ENCODE measurements at regions not wholly inside any gene's neighbourhood (a gene's known extent, or its start where the extent isn't known, plus 50 kb on each side); places are given as distances from the start of the nearest gene placed in this dataset.
A peak's percentile ranks its signal among the peaks of the same experiment; 100 is the strongest.

GRCh38 chr7:106808967-106809635, 56.0 kb upstream of the PIK3CG start:
- DNase-seq, result no peak

- DNase-seq, result no peak
Measured at GRCh38 chr7:106811472-106811871, 53.6 kb upstream of the PIK3CG start.

- DNase-seq, result peak in 6 of 14 donors; percentile 2 to 38 (median 8)
Measured at GRCh38 chr7:106812027-106812643, 52.9 kb upstream of the PIK3CG start.

GRCh38 chr7:106813705-106814305, 51.3 kb upstream of the PIK3CG start:
- no peak for DNase-seq

- DNase-seq, result no peak
Measured at GRCh38 chr7:106814887-106815286, 50.2 kb upstream of the PIK3CG start.

Measured in C1 segment of cervical spinal cord (tissue), 14 donors.